Endodermal cell (in vitro differentiated cells): ENCODE measurements at regions not wholly inside any gene's neighbourhood (a gene's known extent, or its start where the extent isn't known, plus 50 kb on each side); places are given as distances from the start of the nearest gene placed in this dataset.
"Not testable (repeated sequence)": the region's sequence is repeated elsewhere in the genome, so short reads cannot be mapped to it uniquely, and the experiment has no call there.

Experiments used
- DNase-seq: peaks from one replicate; pipeline ENCODE4 v3.0.0-alpha.2; 2017
- H3K27ac ChIP-seq: 2 replicates; pipeline ENCODE4 v1.5.1; 2013; ENCODE audit warnings: mild to moderate bottlenecking, low read depth, low read length, moderate library complexity
- H3K27me3 ChIP-seq: 2 replicates; pipeline ENCODE4 v1.6.1; 2013; ENCODE audit warnings: mild to moderate bottlenecking, low read length, moderate library complexity; ENCODE audit not compliant: insufficient read depth, control insufficient read depth, poor library complexity, severe bottlenecking
- H3K36me3 ChIP-seq: 2 replicates; pipeline ENCODE4 v1.7.0; 2013; ENCODE audit warnings: mild to moderate bottlenecking, low read length, moderate library complexity; ENCODE audit not compliant: control insufficient read depth, insufficient read depth
- H3K4me1 ChIP-seq: one replicate; pipeline ENCODE4 v1.7.0; 2013; ENCODE audit warnings: low read length; ENCODE audit not compliant: control insufficient read depth, insufficient read depth
- H3K4me3 ChIP-seq: 2 replicates; pipeline ENCODE4 v1.5.1; 2013; ENCODE audit warnings: mild to moderate bottlenecking, low read length, moderate library complexity
- H3K9ac ChIP-seq: 2 replicates; pipeline ENCODE4 v1.6.1; 2013; ENCODE audit warnings: mild to moderate bottlenecking, low read length, moderate library complexity; ENCODE audit not compliant: poor library complexity, severe bottlenecking; ENCODE audit errors: extremely low read depth
- H3K9me3 ChIP-seq: 2 replicates; pipeline ENCODE4 v1.6.1; 2013; ENCODE audit warnings: mild to moderate bottlenecking, low read length, moderate library complexity; ENCODE audit not compliant: control insufficient read depth
- H3K27ac Mint-ChIP-seq: 2 replicates; pipeline ENCODE4 v1.8.0; 2020; ENCODE audit warnings: mixed read lengths
- H3K27me3 Mint-ChIP-seq: 2 replicates; pipeline ENCODE4 v1.8.0; 2021; ENCODE audit warnings: mild to moderate bottlenecking, mixed read lengths; ENCODE audit not compliant: insufficient read depth
- H3K36me3 Mint-ChIP-seq: 2 replicates; pipeline ENCODE4 v1.8.0; 2020; ENCODE audit warnings: low read depth, mixed read lengths
- H3K4me1 Mint-ChIP-seq: 2 replicates; pipeline ENCODE4 v1.8.0; 2020; ENCODE audit warnings: mixed read lengths
- H3K4me3 Mint-ChIP-seq: 2 replicates; pipeline ENCODE4 v1.8.0; 2020; ENCODE audit warnings: mild to moderate bottlenecking, moderate library complexity, mixed read lengths
- H3K9me3 Mint-ChIP-seq: 2 replicates; pipeline ENCODE4 v1.8.0; 2020; ENCODE audit warnings: mild to moderate bottlenecking, mixed read lengths
- CTCF ChIP-seq: fragments of 200-600 bp; sonication (generic); conservative IDR thresholded peaks from 2 replicates; pipeline ENCODE4 v1.5.0; 2021; ENCODE audit warnings: antibody characterized with exemption, mild to moderate bottlenecking
- WGBS, 2 experiments: methylation state at CpG; one replicate each; pipeline versions ENCODE4 v1.1.5 to v1.1.7; 2013; ENCODE audit warnings: missing lambda C conversion rate in 2 of 2, mixed read lengths in 1 of 2; ENCODE audit not compliant: insufficient coverage in 1 of 2, insufficient read length in 1 of 2; 5-methylcytosine and 5-hydroxymethylcytosine counted together

- Mint-ChIP-seq H3K9me3 (peaks cover 8% of the 10 kb centered on the region), H3K4me1 (peaks cover 5% of the 10 kb centered on the region), H3K27me3 (no peaks in the 10 kb centered on the region), H3K36me3 (no peaks in the 10 kb centered on the region), H3K4me3 (no peak overlapping the region), H3K27ac (no peak overlapping the region)
- H3K9ac ChIP-seq = no peak overlapping the region
- no peaks in the 10 kb centered on the region for H3K36me3 ChIP-seq
- H3K4me1 ChIP-seq = peaks cover 2% of the 10 kb centered on the region
- H3K9me3 ChIP-seq = peaks cover 2% of the 10 kb centered on the region
- TF ChIP-seq CTCF = peak; percentile 29
- DNase-seq = no peak
- no peak overlapping the region for H3K4me3 ChIP-seq
- H3K27me3 ChIP-seq = no peaks in the 10 kb centered on the region
- WGBS, 2 experiments = 100% methylated on average over 1 of the region's 1 CpG; no CpG with 5 or more reads in 1 of the 2 experiments
- H3K27ac ChIP-seq = no peak overlapping the region
Observed at GRCh38 chr9:99663856-99664255, 157.8 kb upstream of the NR4A3 start.

GRCh38 chr9:99666571-99666970 lies 155.1 kb upstream of the NR4A3 start:
- Histone ChIP-seq H3K27me3 (no peaks in the 10 kb centered on the region), H3K36me3 (no peaks in the 10 kb centered on the region), H3K4me1 (peaks cover 3% of the 10 kb centered on the region), H3K4me3 (no peak overlapping the region), H3K27ac (no peak overlapping the region), H3K9me3 (peaks cover 11% of the 10 kb centered on the region), H3K9ac (no peak overlapping the region)
- Mint-ChIP-seq H3K36me3 (peaks cover 2% of the 10 kb centered on the region), H3K4me3 (no peak overlapping the region), H3K4me1 (peaks cover 2% of the 10 kb centered on the region), H3K27ac (no peak overlapping the region), H3K9me3 (peaks cover 33% of the 10 kb centered on the region), H3K27me3 (no peaks in the 10 kb centered on the region)
- no peak for TF ChIP-seq CTCF
- no peak for DNase-seq

GRCh38 chr9:99670886-99671285 lies 150.8 kb upstream of the NR4A3 start:
- peaks cover 13% of the 10 kb centered on the region for H3K9me3 ChIP-seq
- H3K36me3 Mint-ChIP-seq, H3K4me3 Mint-ChIP-seq, H3K4me1 Mint-ChIP-seq, DNase-seq, H3K27me3 ChIP-seq, H3K27ac Mint-ChIP-seq, H3K27ac ChIP-seq, H3K27me3 Mint-ChIP-seq, H3K4me3 ChIP-seq, H3K36me3 ChIP-seq, H3K4me1 ChIP-seq, H3K9ac ChIP-seq: not testable (repeated sequence)
- H3K9me3 Mint-ChIP-seq = peaks cover 56% of the 10 kb centered on the region
- 93 to 100% methylated on average over 1 to 7 of the region's 7 CpGs for WGBS, 2 experiments

GRCh38 chr9:99677281-99677680 lies 144.4 kb upstream of the NR4A3 start:
- H3K27ac ChIP-seq = no peak overlapping the region
- H3K36me3 Mint-ChIP-seq = peaks cover 12% of the 10 kb centered on the region
- H3K9me3 Mint-ChIP-seq = peaks cover 38% of the 10 kb centered on the region
- H3K9ac ChIP-seq = no peak overlapping the region
- no peaks in the 10 kb centered on the region for H3K4me1 ChIP-seq
- H3K4me1 Mint-ChIP-seq = peaks cover 3% of the 10 kb centered on the region
- TF ChIP-seq CTCF = no peak
- 94 to 100% methylated on average over 1 of the region's 1 CpG for WGBS, 2 experiments
- no peak overlapping the region for H3K4me3 Mint-ChIP-seq
- peaks cover 26% of the 10 kb centered on the region for H3K9me3 ChIP-seq
- DNase-seq = no peak
- H3K27me3 Mint-ChIP-seq = no peaks in the 10 kb centered on the region
- H3K27ac Mint-ChIP-seq = no peak overlapping the region
- no peaks in the 10 kb centered on the region for H3K27me3 ChIP-seq
- no peaks in the 10 kb centered on the region for H3K36me3 ChIP-seq
- no peak overlapping the region for H3K4me3 ChIP-seq
